CD4-positive, alpha-beta memory T cell (primary cell): ENCODE measurements at regions not wholly inside any gene's neighbourhood (a gene's known extent, or its start where the extent isn't known, plus 50 kb on each side); places are given as distances from the start of the nearest gene placed in this dataset.
A peak's percentile ranks its signal among the peaks of the same experiment; 100 is the strongest.
"Not testable (repeated sequence)": the region's sequence is repeated elsewhere in the genome, so short reads cannot be mapped to it uniquely, and the experiment has no call there.

Experiments used
- CTCF ChIA-PET: fragments of 350-600 bp; sonication (Branson Sonifier 250); formaldehyde crosslinking; loops from one replicate; lab custom pipeline; 2021; ENCODE audit warnings: inconsistent platforms; ENCODE audit not compliant: partially characterized antibody; lab: Charles Lee
- POLR2A ChIA-PET: fragments of 350-600 bp; sonication (Branson Sonifier 250); formaldehyde crosslinking; loops from one replicate; lab custom pipeline; 2021; ENCODE audit not compliant: partially characterized antibody; lab: Charles Lee
- DNase-seq, 5 donors: peaks; one replicate each; pipeline versions ENCODE4 v3.0.0 to v3.0.0-alpha.2; 2020 to 2022; ENCODE audit warnings: mixed read lengths in 1 of 5
- H3K27ac ChIP-seq: one replicate; pipeline ENCODE4 v1.7.0; 2013; ENCODE audit warnings: low read depth, low read length
- H3K27me3 ChIP-seq: 2 replicates; pipeline ENCODE4 v1.7.0; 2013; ENCODE audit warnings: mild to moderate bottlenecking, low read length, moderate library complexity; ENCODE audit not compliant: insufficient read depth
- H3K36me3 ChIP-seq: 2 replicates; pipeline ENCODE4 v1.7.0; 2013; ENCODE audit warnings: mild to moderate bottlenecking, low read length, moderate library complexity; ENCODE audit not compliant: insufficient read depth
- H3K4me1 ChIP-seq: 2 replicates; pipeline ENCODE4 v1.7.0; 2013; ENCODE audit warnings: mild to moderate bottlenecking, low read length, moderate library complexity; ENCODE audit not compliant: insufficient read depth
- H3K4me3 ChIP-seq, 2 donors: one replicate each; pipeline ENCODE4 v1.7.0; 2013; ENCODE audit warnings: low read length in 2 of 2, mild to moderate bottlenecking in 1 of 2
- H3K9me3 ChIP-seq, 2 donors: one replicate each; pipeline ENCODE4 v1.7.0; 2013; ENCODE audit warnings: low read length in 2 of 2, control low read depth in 1 of 2; ENCODE audit not compliant: control insufficient read depth in 1 of 2
- H3K27ac Mint-ChIP-seq, 7 donors: one replicate each; pipeline ENCODE4 v1.8.0; 2020 to 2021; ENCODE audit warnings: mixed read lengths in 7 of 7, mild to moderate bottlenecking in 6 of 7, inconsistent platforms in 3 of 7, moderate library complexity in 3 of 7
- H3K27me3 Mint-ChIP-seq, 2 donors: one replicate each; pipeline ENCODE4 v1.8.0; 2020 to 2021; ENCODE audit warnings: mixed read lengths in 2 of 2
- H3K36me3 Mint-ChIP-seq, 2 donors: one replicate each; pipeline ENCODE4 v1.8.0; 2020 to 2021; ENCODE audit warnings: mixed read lengths in 2 of 2, inconsistent platforms in 1 of 2, mild to moderate bottlenecking in 1 of 2
- H3K4me1 Mint-ChIP-seq, 4 donors: one replicate each; pipeline ENCODE4 v1.8.0; 2020 to 2021; ENCODE audit warnings: mixed read lengths in 4 of 4, mild to moderate bottlenecking in 1 of 4
- H3K4me3 Mint-ChIP-seq, 8 donors: one replicate each; pipeline ENCODE4 v1.8.0; 2020 to 2021; ENCODE audit warnings: mixed read lengths in 8 of 8, mild to moderate bottlenecking in 7 of 8, moderate library complexity in 6 of 8, inconsistent platforms in 3 of 8
- H3K9me3 Mint-ChIP-seq, 8 donors: one replicate each; pipeline ENCODE4 v1.8.0; 2020 to 2021; ENCODE audit warnings: mixed read lengths in 8 of 8, mild to moderate bottlenecking in 5 of 8, inconsistent platforms in 3 of 8, moderate library complexity in 1 of 8
- intact Hi-C: fragments of 100-400 bp; cut with micrococcal nuclease; formaldehyde crosslinking; loops from one replicate; pipeline ENCODE4 v1.15.1; 2023

GRCh38 chr5:130845049-130845765, 319.8 kb downstream of the HINT1 start:
- no peak overlapping the region for H3K4me3 Mint-ChIP-seq
- intact Hi-C loops, result no loop called here
- Histone ChIP-seq H3K4me1 (no peaks in the 10 kb centered on the region), H3K4me3 (no peak overlapping the region), H3K36me3 (no peaks in the 10 kb centered on the region), H3K27me3 (no peaks in the 10 kb centered on the region), H3K27ac (no peak overlapping the region), H3K9me3 (no peaks in the 10 kb centered on the region)
- CTCF ChIA-PET, result no interaction called here
- POLR2A ChIA-PET, result no interaction called here
- no peak overlapping the region for H3K27ac Mint-ChIP-seq
- peaks cover 5 to 32% (median 12%) of the 10 kb centered on the region in 8 donors for H3K9me3 Mint-ChIP-seq
- peaks cover 19 to 29% of the 10 kb centered on the region in 2 donors for H3K27me3 Mint-ChIP-seq
- H3K4me1 Mint-ChIP-seq, result peaks cover 0 to 2% (median 0%) of the 10 kb centered on the region in 4 donors
- no peak for DNase-seq
- H3K36me3 Mint-ChIP-seq, result peaks cover 4 to 5% of the 10 kb centered on the region in 2 donors

GRCh38 chr5:130836729-130837649, 328.1 kb downstream of the HINT1 start:
- peak overlapping the region; percentile 42 to 71 for H3K4me3 ChIP-seq
- peaks cover 0 to 8% (median 2%) of the 10 kb centered on the region in 8 donors for H3K9me3 Mint-ChIP-seq
- ChIA-PET POLR2A (no interaction called here), CTCF (no interaction called here)
- peak overlapping the region; percentile 84 to 96 (median 88) for H3K4me3 Mint-ChIP-seq
- H3K36me3 Mint-ChIP-seq, result peaks cover 0 to 2% of the 10 kb centered on the region in 2 donors
- peak in 4 of 5 donors; percentile 9 to 25 (median 14) for DNase-seq
- H3K4me1 ChIP-seq, result no peaks in the 10 kb centered on the region
- H3K36me3 ChIP-seq, result no peaks in the 10 kb centered on the region
- no peak overlapping the region for H3K27ac ChIP-seq
- peak overlapping the region in 6 of 7 donors; percentile 4 to 86 (median 78) for H3K27ac Mint-ChIP-seq
- H3K27me3 ChIP-seq, result no peaks in the 10 kb centered on the region
- intact Hi-C loops, result no loop called here
- peaks cover 5 to 10% of the 10 kb centered on the region in 2 donors for H3K27me3 Mint-ChIP-seq
- H3K9me3 ChIP-seq, result no peaks in the 10 kb centered on the region
- peaks cover 10 to 12% (median 11%) of the 10 kb centered on the region in 4 donors for H3K4me1 Mint-ChIP-seq

- H3K27ac ChIP-seq, H3K27me3 Mint-ChIP-seq, H3K4me3 ChIP-seq, H3K4me1 ChIP-seq, H3K27me3 ChIP-seq, intact Hi-C loops, H3K36me3 ChIP-seq, H3K36me3 Mint-ChIP-seq, H3K9me3 ChIP-seq, POLR2A ChIA-PET, CTCF ChIA-PET: not testable (repeated sequence)
- peak in 4 of 5 donors; percentile 12 to 45 (median 35) for DNase-seq
- H3K9me3 Mint-ChIP-seq, result peaks cover 0 to 22% (median 9%) of the 10 kb centered on the region in 8 donors
- H3K4me1 Mint-ChIP-seq, result peaks cover 4 to 14% (median 7%) of the 10 kb centered on the region in 4 donors
- peak overlapping the region in 5 of 8 donors; percentile 11 to 31 (median 17) for H3K4me3 Mint-ChIP-seq
- H3K27ac Mint-ChIP-seq, result peak overlapping the region in 3 of 7 donors; percentile 5 to 38 (median 25)
Measured at GRCh38 chr5:130817598-130818384, 347.3 kb downstream of the HINT1 start.

- H3K27ac Mint-ChIP-seq, result no peak overlapping the region
- intact Hi-C loops, result no loop called here
- Histone ChIP-seq H3K36me3 (no peaks in the 10 kb centered on the region), H3K27ac (no peak overlapping the region), H3K4me1 (no peaks in the 10 kb centered on the region), H3K27me3 (no peaks in the 10 kb centered on the region), H3K4me3 (no peak overlapping the region), H3K9me3 (no peaks in the 10 kb centered on the region)
- H3K4me3 Mint-ChIP-seq, result no peak overlapping the region
- ChIA-PET POLR2A (no interaction called here), CTCF (no interaction called here)
- peaks cover 4 to 14% (median 7%) of the 10 kb centered on the region in 4 donors for H3K4me1 Mint-ChIP-seq
- H3K27me3 Mint-ChIP-seq, result peaks cover 0 to 2% of the 10 kb centered on the region in 2 donors
- DNase-seq, result no peak
- H3K9me3 Mint-ChIP-seq, result peaks cover 0 to 16% (median 6%) of the 10 kb centered on the region in 8 donors
- no peaks in the 10 kb centered on the region for H3K36me3 Mint-ChIP-seq
Measured at GRCh38 chr5:130815246-130815645, 349.8 kb downstream of the HINT1 start.

- Mint-ChIP-seq H3K4me1 (no peaks in the 10 kb centered on the region), H3K36me3 (no peaks in the 10 kb centered on the region), H3K27me3 (peaks cover 4 to 11% of the 10 kb centered on the region in 2 donors), H3K9me3 (peaks cover 0 to 7% (median 0%) of the 10 kb centered on the region in 8 donors), H3K4me3 (no peak overlapping the region), H3K27ac (no peak overlapping the region)
- Histone ChIP-seq H3K4me1 (no peaks in the 10 kb centered on the region), H3K27me3 (no peaks in the 10 kb centered on the region), H3K4me3 (no peak overlapping the region), H3K36me3 (no peaks in the 10 kb centered on the region), H3K9me3 (no peaks in the 10 kb centered on the region), H3K27ac (no peak overlapping the region)
- no peak for DNase-seq
- intact Hi-C loops, result no loop called here
- CTCF ChIA-PET, result no interaction called here
- POLR2A ChIA-PET, result no interaction called here
Measured at GRCh38 chr5:130808691-130809090, 356.4 kb downstream of the HINT1 start.

GRCh38 chr5:130805648-130806047, 359.4 kb downstream of the HINT1 start:
- no peaks in the 10 kb centered on the region for H3K4me1 ChIP-seq
- ChIA-PET POLR2A (no interaction called here), CTCF (no interaction called here)
- no peaks in the 10 kb centered on the region for H3K27me3 ChIP-seq
- no peaks in the 10 kb centered on the region for H3K36me3 ChIP-seq
- H3K4me3 ChIP-seq, result no peak overlapping the region
- Mint-ChIP-seq H3K9me3 (peaks cover 3 to 13% (median 7%) of the 10 kb centered on the region in 8 donors), H3K4me3 (no peak overlapping the region), H3K27ac (no peak overlapping the region), H3K27me3 (peaks cover 4 to 11% of the 10 kb centered on the region in 2 donors), H3K36me3 (no peaks in the 10 kb centered on the region), H3K4me1 (no peaks in the 10 kb centered on the region)
- H3K9me3 ChIP-seq, result no peaks in the 10 kb centered on the region
- no peak for DNase-seq
- no peak overlapping the region for H3K27ac ChIP-seq
- intact Hi-C loops, result no loop called here
